DND-41 (cell line): ENCODE measurements at regions not wholly inside any gene's neighbourhood (a gene's known extent, or its start where the extent isn't known, plus 50 kb on each side); places are given as distances from the start of the nearest gene placed in this dataset.

ENCODE experiments used
- ATAC-seq: fragments of 200-7000 bp; cut with Tn5 transposase; 3 replicates; pipeline ENCODE4 v1.9.1; 2021; ENCODE audit warnings: low read depth; ENCODE audit not compliant: insufficient read depth
- DNase-seq: peaks from one replicate; pipeline ENCODE4 v3.0.0-alpha.2; 2020
- H2AFZ ChIP-seq: 2 replicates; pipeline ENCODE4 v1.6.0; 2012; ENCODE audit warnings: low read depth, low read length
- H3K27ac ChIP-seq: 2 replicates; pipeline ENCODE4 v1.5.1; 2012; ENCODE audit warnings: low read length, inconsistent platforms
- H3K27me3 ChIP-seq: fragments of 200-600 bp; sonication (generic); 2 replicates; pipeline ENCODE4 v1.6.0; 2012; ENCODE audit warnings: low read length, mild to moderate bottlenecking, inconsistent platforms; ENCODE audit not compliant: insufficient read depth, poor library complexity
- H3K36me3 ChIP-seq: 2 replicates; pipeline ENCODE4 v1.5.1; 2012; ENCODE audit warnings: low read length, inconsistent platforms; ENCODE audit not compliant: insufficient read depth
- H3K4me1 ChIP-seq: 2 replicates; pipeline ENCODE4 v1.5.1; 2012; ENCODE audit warnings: mild to moderate bottlenecking, low read length; ENCODE audit not compliant: insufficient read depth
- H3K4me2 ChIP-seq: 2 replicates; pipeline ENCODE4 v1.6.0; 2012; ENCODE audit warnings: mild to moderate bottlenecking, moderate library complexity, low read length, inconsistent platforms; ENCODE audit not compliant: insufficient read depth
- H3K4me3 ChIP-seq, 2 experiments: fragments of 200-600 bp in 1 of 2; shearing (Covaris generic) in 1 of 2; 2 replicates each; pipeline ENCODE4 v1.5.1; 2012 to 2016; ENCODE audit warnings: inconsistent platforms in 2 of 2, low read length in 2 of 2, mild to moderate bottlenecking in 2 of 2, low read depth in 1 of 2, moderate library complexity in 1 of 2
- H3K79me2 ChIP-seq: 2 replicates; pipeline ENCODE4 v1.6.0; 2012; ENCODE audit warnings: low read length, inconsistent platforms; ENCODE audit not compliant: insufficient read depth
- H3K9ac ChIP-seq: 2 replicates; pipeline ENCODE4 v1.6.0; 2012; ENCODE audit warnings: low read depth, mild to moderate bottlenecking, inconsistent platforms, low read length, moderate library complexity
- H3K9me3 ChIP-seq: 2 replicates; pipeline ENCODE4 v1.5.1; 2012; ENCODE audit warnings: low read length, moderate library complexity, mild to moderate bottlenecking, inconsistent platforms; ENCODE audit not compliant: insufficient read depth, severe bottlenecking
- H4K20me1 ChIP-seq: 2 replicates; pipeline ENCODE4 v1.6.0; 2012; ENCODE audit warnings: low read length; ENCODE audit not compliant: insufficient read depth
- EZH2 ChIP-seq: IDR thresholded peaks from 3 replicates; pipeline ENCODE4 v1.6.1; 2012; ENCODE audit warnings: borderline replicate concordance, low read depth, mild to moderate bottlenecking, moderate library complexity, low read length, inconsistent platforms; ENCODE audit not compliant: severe bottlenecking
- TF ChIP-seq, protein P1 (sequence below): IDR thresholded peaks from 2 replicates; pipeline ENCODE4 v1.5.1; 2012; ENCODE audit warnings: borderline replicate concordance, low read length, moderate library complexity, mild to moderate bottlenecking; ENCODE audit not compliant: poor library complexity, severe bottlenecking; ENCODE audit errors: extremely low read depth

DNA sequence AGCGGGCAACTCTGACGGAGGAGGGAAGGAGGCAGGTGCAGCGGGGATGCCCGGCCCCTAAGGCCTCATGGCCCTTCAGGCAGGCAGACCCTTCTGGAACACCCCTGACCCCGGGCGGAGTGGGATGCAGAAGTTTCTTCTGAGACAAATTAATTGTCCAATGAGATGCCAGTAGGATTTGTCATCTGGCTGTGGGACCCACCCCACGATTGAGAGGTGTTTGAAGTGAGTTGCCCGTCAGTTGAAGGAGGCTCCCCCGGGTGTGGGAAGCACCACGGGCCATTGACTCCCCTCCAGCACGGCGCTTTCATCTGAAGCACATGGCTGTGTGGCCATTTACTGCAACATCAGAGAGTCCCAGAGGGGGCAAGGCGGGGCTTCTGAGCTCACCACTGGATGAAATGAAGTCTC, 527.8 kb downstream of the BRD1 start:
- no peak overlapping the region for H3K9ac ChIP-seq
- no peaks in the 10 kb centered on the region for H3K9me3 ChIP-seq

DNA sequence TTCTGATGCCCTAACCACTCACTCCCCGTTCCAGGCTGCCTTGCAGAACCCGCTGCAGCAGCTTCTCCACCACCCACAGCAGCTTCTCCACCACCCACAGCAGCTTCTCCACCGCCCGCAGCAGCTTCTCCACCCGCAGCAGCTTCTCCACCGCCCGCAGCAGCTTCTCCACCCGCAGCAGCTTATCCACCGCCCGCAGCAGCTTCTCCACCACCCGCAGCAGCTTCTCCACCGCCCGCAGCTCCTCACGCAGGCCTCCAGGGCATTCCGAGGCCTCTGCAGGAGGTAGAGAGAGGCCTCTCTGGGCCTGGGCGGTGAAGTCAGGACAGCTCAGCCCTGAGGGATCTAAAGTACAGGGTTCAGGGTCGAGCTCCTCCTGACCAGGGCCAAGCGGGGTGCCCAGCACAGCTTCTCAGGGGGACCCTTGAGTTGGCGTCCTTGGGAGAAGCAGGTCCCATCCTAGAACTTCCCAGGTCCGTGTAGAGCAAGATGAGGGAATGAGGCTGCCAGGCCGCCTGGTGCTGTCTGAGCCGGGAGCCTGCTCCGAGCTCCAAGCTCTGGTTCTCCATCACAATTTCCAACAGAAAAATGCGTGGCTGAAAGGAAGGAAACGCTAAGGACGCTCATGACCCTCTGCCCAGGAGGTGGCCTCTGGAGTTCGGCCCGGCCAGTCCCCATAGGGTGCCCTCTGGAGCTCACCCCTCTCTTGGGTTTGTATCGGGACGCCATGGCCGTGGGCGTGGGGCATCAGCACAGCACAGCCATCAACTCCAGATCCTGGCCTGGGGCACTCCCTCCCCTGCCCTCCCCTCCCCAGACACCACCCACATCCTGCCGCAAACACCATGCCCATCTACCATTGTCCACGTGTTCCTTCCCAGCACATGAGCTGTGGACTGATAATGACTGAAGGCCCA, 528.6 kb downstream of the BRD1 start:
- Histone ChIP-seq H3K79me2 (no peaks in the 10 kb centered on the region), H3K9ac (no peak overlapping the region), H4K20me1 (peaks cover 3% of the 10 kb centered on the region; the same call in 1 of the 2 replicates), H3K4me2 (no peak overlapping the region), H2AFZ (no peak overlapping the region), H3K9me3 (no peaks in the 10 kb centered on the region), H3K27ac (no peak overlapping the region), H3K4me1 (no peaks in the 10 kb centered on the region), H3K36me3 (no peaks in the 10 kb centered on the region), H3K4me3 (no peak overlapping the region), H3K27me3 (no peaks in the 10 kb centered on the region)
- DNase-seq (no peak), ATAC-seq (no peak)
- TF ChIP-seq, protein P1, sequence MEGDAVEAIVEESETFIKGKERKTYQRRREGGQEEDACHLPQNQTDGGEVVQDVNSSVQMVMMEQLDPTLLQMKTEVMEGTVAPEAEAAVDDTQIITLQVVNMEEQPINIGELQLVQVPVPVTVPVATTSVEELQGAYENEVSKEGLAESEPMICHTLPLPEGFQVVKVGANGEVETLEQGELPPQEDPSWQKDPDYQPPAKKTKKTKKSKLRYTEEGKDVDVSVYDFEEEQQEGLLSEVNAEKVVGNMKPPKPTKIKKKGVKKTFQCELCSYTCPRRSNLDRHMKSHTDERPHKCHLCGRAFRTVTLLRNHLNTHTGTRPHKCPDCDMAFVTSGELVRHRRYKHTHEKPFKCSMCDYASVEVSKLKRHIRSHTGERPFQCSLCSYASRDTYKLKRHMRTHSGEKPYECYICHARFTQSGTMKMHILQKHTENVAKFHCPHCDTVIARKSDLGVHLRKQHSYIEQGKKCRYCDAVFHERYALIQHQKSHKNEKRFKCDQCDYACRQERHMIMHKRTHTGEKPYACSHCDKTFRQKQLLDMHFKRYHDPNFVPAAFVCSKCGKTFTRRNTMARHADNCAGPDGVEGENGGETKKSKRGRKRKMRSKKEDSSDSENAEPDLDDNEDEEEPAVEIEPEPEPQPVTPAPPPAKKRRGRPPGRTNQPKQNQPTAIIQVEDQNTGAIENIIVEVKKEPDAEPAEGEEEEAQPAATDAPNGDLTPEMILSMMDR = no peak
- no peak for TF ChIP-seq EZH2

More for the DNA sequence above, 527.8 kb downstream of the BRD1 start:
- H4K20me1 ChIP-seq = peaks cover 5% of the 10 kb centered on the region
- no peak overlapping the region for H3K4me3 ChIP-seq
- no peak for ATAC-seq
- DNase-seq = no peak
- H3K27me3 ChIP-seq = no peaks in the 10 kb centered on the region
- no peak overlapping the region for H3K27ac ChIP-seq
- no peak overlapping the region for H2AFZ ChIP-seq
- H3K79me2 ChIP-seq = no peaks in the 10 kb centered on the region
- H3K4me1 ChIP-seq = no peaks in the 10 kb centered on the region
- no peak for TF ChIP-seq EZH2
- TF ChIP-seq, protein P1 = no peak
- no peak overlapping the region for H3K4me2 ChIP-seq
- no peaks in the 10 kb centered on the region for H3K36me3 ChIP-seq

DNA sequence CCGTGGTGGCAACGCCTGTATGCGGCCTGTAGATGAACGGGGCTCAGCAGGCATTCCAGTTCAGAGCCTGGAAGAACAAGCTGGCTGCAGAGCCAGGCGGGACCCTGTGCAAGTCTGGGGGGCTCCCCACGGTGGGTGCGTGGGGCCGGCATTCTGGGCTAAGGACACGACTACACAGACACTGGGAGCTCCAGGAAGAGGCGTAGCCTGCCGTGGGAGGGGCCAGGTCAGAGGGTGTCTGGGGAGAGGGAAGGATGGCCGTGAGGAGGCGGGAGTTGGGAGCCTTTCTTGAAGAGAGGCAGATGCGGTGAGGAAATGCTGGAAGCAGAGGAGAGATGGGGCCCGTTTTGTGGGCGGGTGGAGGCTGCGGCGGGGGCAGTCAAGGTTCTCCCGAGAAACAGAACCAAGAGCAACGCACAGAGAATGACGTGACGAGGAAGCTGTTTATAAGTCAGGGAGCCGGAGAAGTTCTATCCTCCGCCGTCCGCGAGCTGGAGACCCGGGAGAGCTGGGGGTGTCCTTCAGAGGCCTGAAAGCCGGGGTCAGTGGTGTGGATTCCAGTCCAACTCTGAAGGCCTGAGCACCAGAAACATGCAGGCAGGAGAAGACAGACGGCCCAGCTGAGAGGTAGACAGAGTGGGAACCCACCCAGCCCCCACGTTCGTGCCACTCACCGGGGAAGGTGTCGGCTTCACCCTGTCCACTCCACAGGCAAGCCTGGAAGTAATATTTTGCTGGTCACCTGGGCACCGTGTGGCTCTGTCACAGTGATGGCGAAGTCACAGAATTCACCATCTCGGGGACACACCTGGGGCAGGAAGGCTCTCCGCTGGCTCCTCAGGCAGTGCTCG, 529.6 kb downstream of the BRD1 start:
- DNase-seq = no peak
- H4K20me1 ChIP-seq = no peaks in the 10 kb centered on the region
- H3K9me3 ChIP-seq = peaks cover 2% of the 10 kb centered on the region
- no peak overlapping the region for H3K4me2 ChIP-seq
- no peak for ATAC-seq
- no peaks in the 10 kb centered on the region for H3K36me3 ChIP-seq
- H3K79me2 ChIP-seq = no peaks in the 10 kb centered on the region
- H2AFZ ChIP-seq = no peak overlapping the region
- no peaks in the 10 kb centered on the region for H3K27me3 ChIP-seq
- TF ChIP-seq, protein P1 = no peak
- no peak for TF ChIP-seq EZH2
- no peak overlapping the region for H3K9ac ChIP-seq
- H3K27ac ChIP-seq = no peak overlapping the region
- no peaks in the 10 kb centered on the region for H3K4me1 ChIP-seq
- H3K4me3 ChIP-seq = no peak overlapping the region
